SK-N-MC (cell line): ENCODE measurements at regions not wholly inside any gene's neighbourhood (a gene's known extent, or its start where the extent isn't known, plus 50 kb on each side); places are given as distances from the start of the nearest gene placed in this dataset.

Experiments
- DNase-seq: peaks from one replicate; pipeline ENCODE4 v3.0.0-alpha.2; 2011; ENCODE audit warnings: low read depth, low spot score
- H3K27ac ChIP-seq: fragments of 200-600 bp; sonication (generic); 2 replicates; pipeline ENCODE4 v1.5.1; 2016; ENCODE audit warnings: mixed run types
- H3K36me3 ChIP-seq: fragments of 200-600 bp; sonication (generic); 2 replicates; pipeline ENCODE4 v1.6.1; 2017; ENCODE audit warnings: antibody characterized with exemption, low read length, mixed read lengths; ENCODE audit not compliant: insufficient read depth
- H3K4me3 ChIP-seq: fragments of 200-600 bp; sonication (generic); 2 replicates; pipeline ENCODE4 v1.5.1; 2016
- H3K9ac ChIP-seq: fragments of 200-600 bp; sonication (generic); 2 replicates; pipeline ENCODE4 v1.8.0; 2017; ENCODE audit warnings: mixed run types, mixed read lengths; ENCODE audit not compliant: insufficient read length
- H3K9me3 ChIP-seq: fragments of 200-600 bp; sonication (generic); 2 replicates; pipeline ENCODE4 v1.6.1; 2017; ENCODE audit warnings: low read depth, mild to moderate bottlenecking, antibody characterized with exemption, low read length, moderate library complexity, mixed read lengths
- EZH2 ChIP-seq: fragments of 200-600 bp; sonication (generic); IDR thresholded peaks from one replicate; pipeline ENCODE4 v1.6.1; 2017; ENCODE audit warnings: antibody characterized with exemption
- FOXP2 ChIP-seq: optimal IDR thresholded peaks from 2 replicates; pipeline ENCODE3; 2011; ENCODE audit warnings: mild to moderate bottlenecking, moderate library complexity; ENCODE audit not compliant: insufficient read depth; ENCODE audit errors: extremely low read length, control extremely low read depth
- POLR2AphosphoS5 ChIP-seq: IDR thresholded peaks from 2 replicates; pipeline ENCODE4 v1.6.1; 2012; ENCODE audit warnings: mild to moderate bottlenecking, low read depth, low read length, borderline replicate concordance

GRCh38 chr22:23514322-23515038 is 65.6 kb downstream of the IGLL1 start:
- Histone ChIP-seq H3K27ac (no peak overlapping the region), H3K4me3 (no peak overlapping the region), H3K36me3 (no peaks in the 10 kb centered on the region), H3K9ac (no peak overlapping the region), H3K9me3 (no peaks in the 10 kb centered on the region)
- no peak for TF ChIP-seq FOXP2
- no peak for TF ChIP-seq POLR2AphosphoS5
- TF ChIP-seq EZH2: no peak
- no peak for DNase-seq

DNA sequence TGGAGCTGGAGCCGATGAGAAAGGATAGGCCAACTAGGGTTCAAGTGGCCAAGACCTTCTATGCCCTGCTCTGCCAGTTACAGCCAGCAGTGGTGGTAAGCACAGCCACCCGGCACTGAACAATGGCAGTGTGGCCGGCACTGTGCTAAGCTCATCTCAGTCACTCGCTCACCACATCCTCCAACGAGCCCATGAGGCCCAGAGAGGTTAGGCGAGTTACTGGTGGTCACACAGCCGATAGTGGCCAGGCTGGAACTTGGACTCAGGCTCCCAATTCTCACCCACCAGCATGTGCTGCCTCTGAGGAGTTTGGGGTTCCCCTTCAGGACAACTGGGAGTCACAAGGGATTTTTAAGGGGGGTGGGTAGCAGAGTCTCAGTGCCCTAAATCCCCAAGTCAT is 66.4 kb downstream of the IGLL1 start:
- H3K36me3 ChIP-seq: no peaks in the 10 kb centered on the region
- H3K9me3 ChIP-seq: no peaks in the 10 kb centered on the region
- H3K27ac ChIP-seq: no peak overlapping the region
- TF ChIP-seq FOXP2 (no peak), EZH2 (no peak), POLR2AphosphoS5 (no peak)
- H3K4me3 ChIP-seq: no peak overlapping the region
- no peak for DNase-seq
- H3K9ac ChIP-seq: no peak overlapping the region

- Histone ChIP-seq H3K9me3 (no peaks in the 10 kb centered on the region), H3K27ac (no peak overlapping the region), H3K9ac (no peak overlapping the region), H3K36me3 (no peaks in the 10 kb centered on the region), H3K4me3 (no peak overlapping the region)
- TF ChIP-seq FOXP2 (no peak), EZH2 (no peak), POLR2AphosphoS5 (no peak)
- no peak for DNase-seq
Observed at GRCh38 chr22:23513133-23513532, 67.0 kb downstream of the IGLL1 start.

DNA sequence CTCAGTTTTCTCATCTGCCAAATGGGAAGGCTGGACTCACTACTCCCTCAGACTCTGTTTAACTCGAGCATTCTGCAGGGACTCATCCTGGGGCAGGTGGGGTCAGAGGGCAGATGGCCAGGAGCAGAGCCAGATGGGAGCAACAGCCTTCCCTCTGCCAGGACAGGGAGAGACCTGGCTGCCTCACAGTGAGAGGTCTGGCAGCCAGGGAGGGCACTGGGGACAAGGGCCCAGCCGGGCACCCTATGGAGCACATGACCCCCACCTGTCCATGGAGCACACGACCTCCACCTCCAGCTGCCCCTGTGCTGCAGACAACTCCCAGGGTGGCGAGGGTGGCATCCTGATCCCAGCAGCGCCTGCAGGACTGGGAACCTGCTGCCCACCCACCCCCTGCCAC is 67.4 kb downstream of the IGLL1 start:
- Histone ChIP-seq H3K36me3 (no peaks in the 10 kb centered on the region), H3K27ac (no peak overlapping the region), H3K4me3 (no peak overlapping the region), H3K9ac (no peak overlapping the region), H3K9me3 (no peaks in the 10 kb centered on the region)
- TF ChIP-seq FOXP2 (no peak), POLR2AphosphoS5 (no peak), EZH2 (no peak)
- no peak for DNase-seq

DNA sequence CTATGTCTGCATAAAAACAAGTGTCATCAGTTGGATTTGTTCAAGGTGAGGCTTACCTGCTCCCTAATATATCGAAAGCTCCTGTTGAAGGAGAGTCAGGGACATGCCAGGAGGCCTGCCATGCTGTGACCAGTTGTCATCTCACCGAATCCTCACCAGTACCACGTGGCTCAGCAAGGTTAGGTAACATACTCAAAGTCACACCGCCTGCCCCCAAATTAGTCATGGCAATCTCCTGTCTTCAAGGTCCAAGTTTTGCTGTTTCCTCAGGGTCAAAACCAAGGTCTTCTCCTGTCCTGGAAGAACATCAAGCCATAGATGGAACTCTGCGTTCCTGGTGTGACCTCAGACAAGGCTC is 67.8 kb downstream of the IGLL1 start:
- Histone ChIP-seq H3K27ac (no peak overlapping the region), H3K9me3 (no peaks in the 10 kb centered on the region), H3K36me3 (no peaks in the 10 kb centered on the region), H3K9ac (no peak overlapping the region), H3K4me3 (no peak overlapping the region)
- TF ChIP-seq FOXP2 (no peak), EZH2 (no peak), POLR2AphosphoS5 (no peak)
- DNase-seq: no peak

DNA sequence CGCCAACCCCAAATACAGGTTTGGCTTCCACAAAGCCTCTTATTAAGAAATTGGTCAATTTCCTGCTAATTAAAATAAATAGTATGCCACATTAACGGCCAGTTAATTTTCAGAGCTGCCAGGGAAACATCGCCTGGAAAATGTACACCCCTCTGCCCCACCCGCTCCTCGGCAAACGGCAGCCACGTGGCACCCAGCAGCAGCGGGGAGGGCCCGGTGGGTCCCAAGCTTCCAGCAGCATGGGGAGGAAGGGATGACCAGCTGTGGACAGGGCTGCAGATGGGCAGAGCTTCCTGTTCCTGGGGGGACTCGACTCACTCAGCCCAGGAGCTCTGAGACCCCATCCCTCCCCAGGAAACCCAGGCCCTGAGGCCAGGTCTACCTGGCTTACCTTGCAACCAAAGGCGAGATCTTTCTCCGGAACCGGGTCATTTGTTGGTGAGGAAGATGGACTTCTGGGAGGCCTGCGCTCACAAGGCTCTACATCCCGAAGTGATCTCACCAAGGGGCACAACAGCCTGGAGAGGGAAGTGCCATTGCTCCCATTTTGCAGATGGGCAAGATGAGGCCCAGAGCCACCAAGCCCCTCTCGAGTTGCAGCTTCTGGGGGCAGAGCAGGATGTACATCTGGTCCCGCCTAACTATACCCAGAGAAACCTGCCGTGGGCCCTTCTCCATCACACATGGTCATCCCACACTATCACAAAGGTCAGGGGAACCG is 68.3 kb downstream of the IGLL1 start:
- Histone ChIP-seq H3K36me3 (no peaks in the 10 kb centered on the region), H3K9me3 (no peaks in the 10 kb centered on the region), H3K27ac (no peak overlapping the region), H3K4me3 (no peak overlapping the region), H3K9ac (no peak overlapping the region)
- TF ChIP-seq FOXP2: no peak
- TF ChIP-seq EZH2: no peak
- no peak for TF ChIP-seq POLR2AphosphoS5
- no peak for DNase-seq

DNA sequence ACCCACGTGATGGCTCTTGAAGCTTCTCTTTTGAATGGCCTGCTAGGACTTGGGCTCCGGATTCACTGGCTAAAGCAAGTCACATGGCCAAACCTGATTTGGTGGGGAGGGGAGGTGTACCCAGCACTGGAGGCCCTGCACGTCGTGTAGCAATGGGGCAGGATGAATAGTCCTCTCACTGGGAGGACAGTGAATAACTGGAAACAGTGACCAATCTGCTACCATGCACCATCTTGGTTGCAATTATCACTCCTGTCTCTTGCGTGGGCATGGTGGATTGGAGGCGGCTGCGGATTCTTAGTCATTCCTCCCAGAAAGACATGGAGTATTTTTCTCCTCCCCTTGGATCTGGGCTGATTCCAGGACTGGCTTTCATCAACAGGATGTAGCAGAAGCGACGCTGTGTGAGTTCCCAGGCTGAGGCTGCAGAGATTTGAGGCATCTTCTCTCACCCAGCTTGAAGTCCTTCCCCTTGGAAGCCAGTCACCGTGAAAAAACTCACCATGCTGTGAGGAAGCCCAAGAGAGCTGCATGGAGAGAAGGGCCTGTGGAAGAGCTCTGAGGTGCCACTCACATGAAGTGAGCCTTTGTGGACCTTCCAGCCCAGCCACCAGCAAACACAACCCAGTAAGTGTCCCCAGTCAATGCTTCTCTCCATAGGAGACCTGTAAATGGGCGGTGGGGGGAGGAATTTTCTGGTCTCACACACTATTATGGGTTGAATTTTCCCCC is 70.4 kb downstream of the IGLL1 start:
- H3K36me3 ChIP-seq: no peaks in the 10 kb centered on the region
- no peak overlapping the region for H3K27ac ChIP-seq
- H3K4me3 ChIP-seq: no peak overlapping the region
- no peaks in the 10 kb centered on the region for H3K9me3 ChIP-seq
- DNase-seq: no peak
- TF ChIP-seq FOXP2 (no peak), POLR2AphosphoS5 (no peak), EZH2 (no peak)
- no peak overlapping the region for H3K9ac ChIP-seq

- Histone ChIP-seq H3K9me3 (no peaks in the 10 kb centered on the region), H3K4me3 (no peak overlapping the region), H3K27ac (no peak overlapping the region; the same call in 1 of the 2 replicates), H3K9ac (no peak overlapping the region), H3K36me3 (no peaks in the 10 kb centered on the region)
- no peak for DNase-seq
- TF ChIP-seq EZH2 (no peak), FOXP2 (no peak), POLR2AphosphoS5 (no peak)
Observed at GRCh38 chr22:23504516-23504915, 75.6 kb downstream of the IGLL1 start.
